HG02973 (cell line): ENCODE measurements at regions not wholly inside any gene's neighbourhood (a gene's known extent, or its start where the extent isn't known, plus 50 kb on each side); places are given as distances from the start of the nearest gene placed in this dataset.

Experiments
- ATAC-seq: cut with Tn5 transposase; IDR thresholded peaks from one replicate; pipeline ENCODE4 v1.9.1; 2021; ENCODE audit warnings: moderate library complexity; ENCODE audit not compliant: unreplicated experiment

GRCh38 chr3:79922633-79923032 is 154.8 kb upstream of the ROBO1 start:
- ATAC-seq = no peak

- ATAC-seq = no peak
Observed at GRCh38 chr3:79917561-79917960, 149.8 kb upstream of the ROBO1 start.

GRCh38 chr3:79910337-79910736 is 142.5 kb upstream of the ROBO1 start:
- ATAC-seq = no peak

GRCh38 chr3:79906106-79906505 is 138.3 kb upstream of the ROBO1 start:
- ATAC-seq = no peak

GRCh38 chr3:79902151-79902550 is 134.4 kb upstream of the ROBO1 start:
- no peak for ATAC-seq

GRCh38 chr3:79898907-79899306 is 131.1 kb upstream of the ROBO1 start:
- ATAC-seq = no peak

GRCh38 chr3:79896086-79896485 is 128.3 kb upstream of the ROBO1 start:
- no peak for ATAC-seq

- no peak for ATAC-seq
Observed at GRCh38 chr3:79887213-79887612, 119.4 kb upstream of the ROBO1 start.

GRCh38 chr3:79886204-79886603 is 118.4 kb upstream of the ROBO1 start:
- ATAC-seq = no peak

- ATAC-seq = no peak
Observed at GRCh38 chr3:79885407-79885806, 117.6 kb upstream of the ROBO1 start.

GRCh38 chr3:79884354-79884753 is 116.6 kb upstream of the ROBO1 start:
- ATAC-seq = no peak

- no peak for ATAC-seq
Observed at GRCh38 chr3:79881431-79881830, 113.6 kb upstream of the ROBO1 start.

GRCh38 chr3:79878708-79879107 is 110.9 kb upstream of the ROBO1 start:
- ATAC-seq = no peak

GRCh38 chr3:79874646-79875045 is 106.8 kb upstream of the ROBO1 start:
- ATAC-seq = no peak

- ATAC-seq = no peak
Observed at GRCh38 chr3:79872483-79872882, 104.7 kb upstream of the ROBO1 start.

- no peak for ATAC-seq
Observed at GRCh38 chr3:79871656-79872055, 103.9 kb upstream of the ROBO1 start.

GRCh38 chr3:79870313-79870620 is 102.5 kb upstream of the ROBO1 start:
- ATAC-seq = no peak

- no peak for ATAC-seq
Observed at GRCh38 chr3:79869461-79870312, 101.9 kb upstream of the ROBO1 start.

GRCh38 chr3:79866162-79866561 is 98.4 kb upstream of the ROBO1 start:
- ATAC-seq = no peak

- no peak for ATAC-seq
Observed at GRCh38 chr3:79864077-79864476, 96.3 kb upstream of the ROBO1 start.

- no peak for ATAC-seq
Observed at GRCh38 chr3:79848876-79849275, 81.1 kb upstream of the ROBO1 start.

GRCh38 chr3:79847928-79848327 is 80.1 kb upstream of the ROBO1 start:
- ATAC-seq = no peak
